NT2/D1 (cell line): ENCODE measurements at regions not wholly inside any gene's neighbourhood (a gene's known extent, or its start where the extent isn't known, plus 50 kb on each side); places are given as distances from the start of the nearest gene placed in this dataset.

Experiments
- SUZ12 ChIP-seq: IDR thresholded peaks from 2 replicates; pipeline ENCODE4 v1.6.1; 2011; ENCODE audit not compliant: insufficient read length, insufficient read depth; ENCODE audit errors: extremely low read depth
- YY1 ChIP-seq: IDR thresholded peaks from 2 replicates; pipeline ENCODE4 v1.6.1; 2011; ENCODE audit not compliant: insufficient read length, insufficient read depth
- ZNF274 ChIP-seq: IDR thresholded peaks from 2 replicates; pipeline ENCODE4 v1.6.1; 2011; ENCODE audit warnings: mild to moderate bottlenecking, low read depth, low read length

DNA sequence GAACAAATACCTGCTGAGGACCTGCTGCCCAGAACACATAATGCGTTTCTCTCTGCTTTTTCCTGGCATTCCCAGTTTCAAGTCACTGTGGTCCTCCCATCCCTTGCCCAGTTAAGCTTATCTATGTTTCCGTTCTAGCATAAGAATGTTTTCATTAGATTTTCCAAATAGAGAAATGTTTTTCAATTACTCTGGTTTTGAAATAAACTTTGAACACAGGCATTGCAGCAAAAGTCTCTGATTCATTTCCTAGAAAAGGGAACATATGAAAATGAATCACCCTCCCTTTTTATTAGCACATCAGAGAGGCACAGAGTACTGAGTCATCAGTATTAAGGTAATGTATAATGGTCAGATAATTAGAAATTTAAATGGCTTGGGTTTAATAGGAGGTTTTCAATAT is 201.1 kb upstream of the TMEM260 start:
- no peak for TF ChIP-seq ZNF274
- no peak for TF ChIP-seq YY1
- TF ChIP-seq SUZ12, result no peak
